Hematopoietic multipotent progenitor cell treated with erythropoietin and hydrocortisone succinate and interleukin-3 and kit ligand, for 8 days (in vitro differentiated cells): ENCODE measurements at regions not wholly inside any gene's neighbourhood (a gene's known extent, or its start where the extent isn't known, plus 50 kb on each side); places are given as distances from the start of the nearest gene placed in this dataset.

ENCODE experiments used
- DNase-seq: peaks from one replicate; pipeline ENCODE4 v3.0.0-alpha.2; 2015

DNA sequence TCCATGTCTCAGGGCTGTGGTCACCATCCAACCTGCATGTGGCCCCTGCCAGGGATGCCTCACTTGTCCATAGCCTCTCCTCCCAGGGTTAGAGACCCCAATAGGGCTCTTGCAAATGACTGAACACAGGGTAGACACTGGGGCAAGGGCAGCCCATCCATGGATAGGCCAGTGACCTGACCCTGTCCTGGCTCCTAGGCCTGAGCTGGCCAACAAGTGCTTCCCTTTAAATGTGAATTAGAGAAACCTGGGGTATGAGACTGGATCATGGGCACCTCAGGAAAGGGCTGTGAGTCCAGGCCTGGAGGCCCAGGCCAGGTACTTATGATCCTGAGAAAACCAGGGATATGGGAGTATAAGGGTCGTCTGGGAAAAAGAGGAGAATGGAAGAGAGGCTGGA lies 64.5 kb downstream of the COPS8 start:
- no peak for DNase-seq

- no peak for DNase-seq
Measured at GRCh38 chr2:237150831-237151375, 65.2 kb downstream of the COPS8 start.

DNA sequence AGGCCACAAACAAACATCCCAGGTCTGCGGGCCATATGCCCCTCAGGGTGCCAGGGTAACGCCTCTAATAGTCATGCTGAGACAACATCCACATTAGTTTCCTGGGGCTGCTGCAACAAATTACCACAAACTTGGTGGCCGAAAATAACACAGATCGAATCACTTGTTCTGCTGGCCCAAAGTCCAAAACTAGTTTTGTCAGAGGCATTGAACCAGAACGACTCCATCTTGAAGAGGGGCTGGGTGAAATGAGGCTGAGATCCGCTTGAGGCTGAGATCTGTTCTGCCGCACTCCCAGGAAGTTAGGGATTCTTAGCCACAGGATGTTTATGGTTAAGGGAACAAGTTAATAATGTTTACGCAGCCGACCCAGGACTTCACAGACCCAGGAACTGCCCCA lies 66.7 kb downstream of the COPS8 start:
- DNase-seq: no peak

GRCh38 chr2:237153181-237153580 lies 67.5 kb downstream of the COPS8 start:
- DNase-seq: no peak

DNA sequence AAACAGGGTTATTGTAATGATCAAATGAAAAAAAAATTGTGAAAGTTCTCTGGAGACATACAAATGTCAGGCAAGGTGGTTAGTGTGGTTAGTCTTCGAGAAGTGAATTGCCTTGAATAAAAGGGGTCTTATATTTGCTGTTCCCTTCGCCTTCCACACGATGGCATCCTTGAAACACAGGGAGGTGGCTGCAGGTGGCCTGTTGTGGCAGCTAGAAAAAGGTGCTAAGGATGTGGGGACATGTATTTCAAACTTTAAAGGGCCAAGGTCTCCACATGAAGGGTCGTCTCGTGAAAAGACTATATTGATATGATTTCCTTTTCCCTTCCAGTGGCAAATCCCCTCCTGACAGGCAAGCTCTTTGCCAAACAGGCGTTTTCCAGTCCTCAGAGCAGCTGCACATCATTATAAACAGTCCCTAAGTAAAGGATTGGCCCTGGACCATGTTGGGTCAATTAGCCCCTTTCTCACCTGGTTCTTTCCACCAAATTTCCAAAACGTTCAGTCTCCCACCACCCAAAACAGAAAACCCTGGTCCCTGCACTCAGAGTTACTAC lies 68.5 kb downstream of the COPS8 start:
- peak; percentile 45 for DNase-seq

GRCh38 chr2:237154884-237155851 lies 69.5 kb downstream of the COPS8 start:
- DNase-seq: no peak

DNA sequence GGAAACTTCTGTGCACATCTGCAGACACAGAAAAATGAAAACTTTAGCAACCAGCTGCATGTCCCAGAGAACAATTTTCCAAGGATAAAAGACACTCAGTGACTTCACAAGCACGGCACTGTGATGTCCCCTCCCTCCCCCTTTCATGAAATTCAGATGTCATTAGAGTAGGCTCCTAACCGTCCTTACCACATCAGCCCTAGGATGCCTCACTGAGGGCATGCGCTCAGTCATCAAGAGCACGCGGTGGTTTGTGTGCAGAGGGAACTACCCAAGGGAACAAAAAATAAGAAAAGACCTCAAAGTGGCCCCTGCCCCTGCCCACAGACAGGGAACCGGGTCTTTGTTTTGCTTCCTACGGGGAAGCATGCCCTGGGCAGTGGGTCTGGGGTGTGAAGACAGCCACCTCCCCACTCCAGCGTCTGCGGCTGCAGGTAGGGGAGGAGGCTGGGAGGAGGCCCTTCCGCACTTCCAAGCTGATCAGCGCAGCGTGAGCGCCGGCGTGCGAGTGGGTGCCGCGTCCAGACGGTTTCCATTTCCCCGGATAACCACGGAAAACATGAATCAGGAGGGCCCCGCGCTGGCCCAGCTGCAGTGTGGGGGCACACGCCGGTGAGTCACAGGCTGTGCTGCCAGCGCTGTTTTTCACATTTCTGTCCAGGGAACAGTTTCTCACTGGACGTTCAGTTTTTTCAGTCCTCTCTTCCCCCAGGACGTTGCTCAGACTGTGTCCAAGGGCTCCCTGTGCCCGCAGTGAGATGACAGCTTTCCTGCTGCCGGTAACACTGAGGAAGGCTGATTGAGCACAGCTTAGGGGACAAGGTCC lies 70.6 kb downstream of the COPS8 start:
- no peak for DNase-seq

DNA sequence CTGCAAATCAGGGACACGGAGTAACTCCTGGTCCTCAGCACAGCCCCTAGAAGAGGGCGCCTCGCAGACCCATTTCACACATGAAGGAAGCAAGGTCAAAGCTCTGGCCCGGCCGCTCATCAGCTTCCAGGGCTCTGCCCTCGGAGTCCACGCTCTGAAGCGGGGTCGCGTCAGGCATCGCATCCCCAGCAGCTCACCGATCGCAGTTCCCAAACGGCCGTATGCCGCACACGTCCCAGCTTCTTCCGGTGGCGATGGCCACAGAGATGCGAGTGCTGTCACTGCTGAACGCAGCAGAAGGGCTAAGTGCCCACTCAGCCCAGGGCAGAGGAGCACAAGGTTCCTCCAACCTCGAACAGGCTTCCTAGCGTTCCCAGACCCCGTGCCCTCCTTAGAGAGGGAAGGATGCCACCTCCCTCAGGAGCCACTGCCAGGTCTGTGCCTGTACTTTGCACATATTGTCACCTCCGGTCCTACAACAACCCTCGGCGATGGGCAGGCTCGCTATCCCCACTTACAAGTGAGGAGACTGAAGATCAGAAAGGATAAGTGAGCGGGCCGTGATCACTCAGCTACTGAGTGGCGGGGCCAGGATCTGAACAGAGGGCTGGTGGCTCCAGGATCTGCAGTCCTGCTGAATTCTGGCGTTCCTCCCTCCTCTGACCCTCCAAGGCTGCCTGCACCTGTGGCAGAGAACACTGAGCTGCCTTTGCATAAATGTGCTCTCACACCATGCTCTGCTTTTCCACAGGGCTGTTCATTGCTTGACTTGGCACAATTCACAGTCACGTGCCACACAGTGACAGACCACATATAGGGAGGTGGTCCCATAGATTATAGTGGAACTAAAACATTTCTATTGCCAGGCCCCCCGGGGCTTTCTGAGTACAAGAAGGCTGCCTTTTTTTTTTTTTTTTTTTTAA lies 71.4 kb downstream of the COPS8 start:
- no peak for DNase-seq

GRCh38 chr2:237157780-237158102 lies 72.1 kb downstream of the COPS8 start:
- no peak for DNase-seq

- DNase-seq: no peak
Measured at GRCh38 chr2:237158194-237158593, 72.5 kb downstream of the COPS8 start.

GRCh38 chr2:237159006-237159911 lies 73.6 kb downstream of the COPS8 start:
- DNase-seq: no peak

DNA sequence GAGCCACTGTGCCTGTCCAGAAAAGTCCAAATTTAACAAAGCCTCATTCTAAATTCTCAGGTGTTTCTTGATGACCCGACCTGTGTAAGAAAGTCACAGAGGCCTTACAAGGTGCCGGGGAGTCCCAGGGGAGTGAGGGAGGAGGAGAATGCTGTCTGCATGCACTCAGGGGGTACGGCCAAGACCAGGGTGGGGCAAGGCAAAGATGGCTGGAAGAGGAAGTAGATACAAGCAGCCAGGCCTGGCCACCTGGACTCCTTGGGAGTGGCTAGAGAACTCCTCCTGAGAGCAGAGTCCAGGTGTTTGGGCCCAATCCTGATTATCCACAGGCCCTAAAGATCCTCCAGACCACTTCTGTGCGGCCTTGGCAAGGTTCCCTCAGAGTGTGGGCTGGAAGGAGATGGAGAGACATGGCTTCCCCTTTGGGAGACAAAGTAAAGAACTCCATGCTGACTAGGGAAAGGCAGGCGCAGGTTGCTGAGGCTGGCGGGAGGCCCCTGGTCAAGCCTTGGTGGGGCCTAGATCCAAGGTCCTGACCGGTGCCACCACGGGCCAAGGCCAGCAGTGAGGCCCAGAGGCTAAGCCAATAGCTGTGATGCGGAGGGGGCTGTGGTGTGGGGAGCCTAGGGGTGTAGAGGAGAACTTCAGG lies 74.7 kb downstream of the COPS8 start:
- DNase-seq: no peak

- no peak for DNase-seq
Measured at GRCh38 chr2:237161189-237161588, 75.5 kb downstream of the COPS8 start.

DNA sequence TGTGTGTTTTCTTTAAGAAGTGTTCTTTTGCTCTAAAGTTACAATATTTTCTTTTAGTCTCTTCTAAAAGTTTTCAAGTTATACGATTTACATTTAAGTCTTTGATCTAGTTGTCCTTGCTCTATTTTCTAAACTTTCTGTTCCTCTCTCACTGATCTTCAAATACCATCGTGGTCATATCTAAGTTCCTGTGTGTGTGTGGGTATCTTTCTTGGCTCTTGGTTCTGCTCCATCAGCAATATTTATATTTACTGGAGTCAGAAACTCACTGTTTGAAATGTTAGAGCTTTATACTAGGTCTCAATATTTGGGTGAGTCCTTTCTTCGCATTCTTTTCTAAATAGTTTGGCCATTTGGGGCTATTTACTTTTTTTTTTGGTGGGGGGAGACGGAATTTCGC lies 77.3 kb downstream of the COPS8 start:
- no peak for DNase-seq

DNA sequence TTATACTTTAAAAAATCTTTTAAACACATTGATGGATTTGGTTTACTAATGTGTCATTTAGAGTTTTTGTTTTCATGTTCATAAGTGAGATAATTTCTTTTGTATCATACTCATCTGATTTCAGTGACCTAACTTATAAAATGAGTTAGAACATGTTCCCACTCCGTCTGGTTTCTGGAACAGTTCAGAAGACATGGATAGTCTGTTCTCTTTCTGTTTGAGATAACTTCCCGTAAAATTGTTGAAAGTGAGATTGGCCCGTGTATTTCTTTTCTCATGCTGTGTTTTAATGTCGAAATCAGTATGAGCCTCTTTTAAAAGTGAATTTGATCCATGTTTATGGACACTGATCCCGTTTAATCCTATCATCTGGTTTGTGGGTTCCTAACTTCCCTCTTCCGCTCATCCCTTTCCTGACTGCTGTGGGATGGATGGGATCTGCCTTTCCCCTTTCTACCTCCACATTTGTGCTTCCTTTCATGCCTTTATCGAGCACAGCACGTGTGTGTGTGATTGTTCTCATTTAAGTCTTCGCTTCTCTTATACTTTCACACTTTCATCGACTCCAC lies 78.9 kb downstream of the COPS8 start:
- DNase-seq: no peak

DNA sequence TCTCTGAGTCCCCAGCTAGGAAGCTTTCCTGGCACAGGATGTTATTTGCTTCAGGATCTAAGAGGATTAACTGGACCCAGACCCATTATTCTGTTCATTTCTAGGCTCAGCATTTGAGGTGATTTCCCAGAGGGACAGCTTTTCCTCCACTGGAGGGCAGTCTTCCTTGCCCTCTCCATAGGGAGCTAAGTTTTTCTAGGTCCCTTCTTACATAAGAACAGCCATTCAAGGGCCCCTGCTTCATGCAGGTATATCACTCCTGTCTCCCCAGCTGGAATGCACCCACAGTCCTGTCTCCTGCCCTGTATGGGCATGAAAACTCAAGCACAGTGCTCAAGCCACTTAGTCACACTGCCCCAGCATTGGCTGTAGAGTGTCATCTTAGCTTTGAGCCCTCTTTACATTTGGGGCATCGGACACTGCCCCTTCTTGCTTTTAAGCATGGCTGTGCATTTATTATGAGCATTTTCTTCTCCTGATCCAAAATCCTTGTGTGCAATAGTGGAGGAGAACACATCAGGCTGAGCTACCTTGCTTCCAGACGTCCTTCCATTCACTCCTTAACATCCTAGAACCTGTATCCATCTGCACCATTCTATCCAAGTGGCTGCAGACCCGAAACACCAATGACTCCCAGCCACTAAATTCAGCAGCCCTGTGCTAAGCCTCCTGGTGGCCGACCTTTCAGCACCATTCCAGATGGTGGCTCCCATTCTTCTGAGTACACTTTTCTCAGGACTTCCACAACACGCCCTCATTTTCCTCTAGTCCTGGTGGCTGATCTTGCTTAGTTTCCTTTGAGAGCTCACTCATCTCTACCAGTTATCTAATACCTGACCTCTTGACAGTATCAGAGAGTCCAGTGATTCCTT lies 80.0 kb downstream of the COPS8 start:
- DNase-seq: no peak

GRCh38 chr2:237167038-237167437 lies 81.3 kb downstream of the COPS8 start:
- DNase-seq: no peak

GRCh38 chr2:237167934-237168333 lies 82.2 kb downstream of the COPS8 start:
- no peak for DNase-seq

DNA sequence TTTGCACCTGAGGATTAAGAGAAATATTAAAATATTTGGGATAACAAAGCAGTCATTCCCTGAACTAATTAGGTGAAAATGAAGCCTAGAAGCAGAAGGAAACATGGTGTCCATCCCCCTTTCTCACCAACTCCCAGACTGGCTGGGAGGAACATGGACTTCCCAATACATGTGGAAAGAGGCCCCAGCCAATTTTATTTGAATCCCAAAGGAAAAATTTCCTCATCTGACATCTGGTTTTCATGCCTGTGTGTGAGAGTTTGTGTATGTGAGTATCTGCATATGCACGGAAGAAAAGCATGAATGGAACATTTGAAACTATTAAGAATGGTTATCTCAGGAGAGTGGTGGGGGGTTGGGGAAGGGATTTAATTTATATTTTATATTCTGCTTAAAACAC lies 84.3 kb downstream of the COPS8 start:
- DNase-seq: no peak
